ENCODE measurements at regions not wholly inside any gene's neighbourhood (a gene's known extent, or its start where the extent isn't known, plus 50 kb on each side); places are given as distances from the start of the nearest gene placed in this dataset.
"Not testable (repeated sequence)": the region's sequence is repeated elsewhere in the genome, so short reads cannot be mapped to it uniquely, and the experiment has no call there.

- POLR2A ChIA-PET: no interaction called here
- no peaks in the 10 kb centered on the region for H3K27me3 ChIP-seq (ENCODE audit: control insufficient read depth, insufficient read depth, low read length)
- no peak overlapping the region for H3K27ac ChIP-seq (ENCODE audit: low read depth, low read length)
- H3K9me3 ChIP-seq (ENCODE audit: control insufficient read depth, insufficient read depth, low read length): no peaks in the 10 kb centered on the region
- DNase-seq (ENCODE audit: low read depth, low spot score): no peak
- no peak for TF ChIP-seq CTCF (IDR thresholded peaks at IDR 0.05; ENCODE audit: low read depth, low read length)
- no peak overlapping the region for H3K4me3 ChIP-seq (ENCODE audit: low read depth, low read length)
- CTCF ChIA-PET: no interaction called here
Measured at GRCh38 chrX:46235778-46236177, 309.4 kb downstream of the ZNF674 start.

GRCh38 chrX:46234775-46235174 is 310.4 kb downstream of the ZNF674 start:
- Histone ChIP-seq H3K27ac (ENCODE audit: low read depth, low read length) (no peak overlapping the region), H3K27me3 (ENCODE audit: control insufficient read depth, insufficient read depth, low read length) (no peaks in the 10 kb centered on the region), H3K4me3 (ENCODE audit: low read depth, low read length) (no peak overlapping the region), H3K9me3 (ENCODE audit: control insufficient read depth, insufficient read depth, low read length) (no peaks in the 10 kb centered on the region)
- no peak for DNase-seq (ENCODE audit: low read depth, low spot score)
- no peak for TF ChIP-seq CTCF (IDR thresholded peaks at IDR 0.05; ENCODE audit: low read depth, low read length)
- CTCF ChIA-PET: interaction anchor here (0.6 kb wide), 1 partner anchor 21 kb away, joined by 4 read pairs; no protein-coding TSS in a partner anchor
- POLR2A ChIA-PET: no interaction called here

GRCh38 chrX:46228389-46228788 is 316.8 kb downstream of the ZNF674 start:
- TF ChIP-seq CTCF (IDR thresholded peaks at IDR 0.05; ENCODE audit: low read depth, low read length): no peak
- no peak for DNase-seq (ENCODE audit: low read depth, low spot score)
- H3K27ac ChIP-seq (ENCODE audit: low read depth, low read length): no peak overlapping the region
- no peak overlapping the region for H3K4me3 ChIP-seq (ENCODE audit: low read depth, low read length)
- CTCF ChIA-PET: no interaction called here
- H3K9me3 ChIP-seq (ENCODE audit: control insufficient read depth, insufficient read depth, low read length): no peaks in the 10 kb centered on the region
- H3K27me3 ChIP-seq (ENCODE audit: control insufficient read depth, insufficient read depth, low read length): no peaks in the 10 kb centered on the region
- POLR2A ChIA-PET: no interaction called here

GRCh38 chrX:46226422-46226821 is 318.8 kb downstream of the ZNF674 start:
- ChIA-PET CTCF (no interaction called here), POLR2A (no interaction called here)
- DNase-seq (ENCODE audit: low read depth, low spot score): no peak
- Histone ChIP-seq H3K9me3 (ENCODE audit: control insufficient read depth, insufficient read depth, low read length) (no peaks in the 10 kb centered on the region), H3K27me3 (ENCODE audit: control insufficient read depth, insufficient read depth, low read length) (no peaks in the 10 kb centered on the region), H3K4me3 (ENCODE audit: low read depth, low read length) (no peak overlapping the region), H3K27ac (ENCODE audit: low read depth, low read length) (no peak overlapping the region)
- TF ChIP-seq CTCF (IDR thresholded peaks at IDR 0.05; ENCODE audit: low read depth, low read length): no peak

GRCh38 chrX:46223499-46223898 is 321.7 kb downstream of the ZNF674 start:
- H3K27ac ChIP-seq (ENCODE audit: low read depth, low read length); H3K4me3 ChIP-seq (ENCODE audit: low read depth, low read length); POLR2A ChIA-PET; DNase-seq (ENCODE audit: low read depth, low spot score); CTCF ChIA-PET; H3K27me3 ChIP-seq (ENCODE audit: control insufficient read depth, insufficient read depth, low read length); H3K9me3 ChIP-seq (ENCODE audit: control insufficient read depth, insufficient read depth, low read length): not testable (repeated sequence)

GRCh38 chrX:46220822-46221221 is 324.4 kb downstream of the ZNF674 start:
- POLR2A ChIA-PET: no interaction called here
- Histone ChIP-seq H3K27me3 (ENCODE audit: control insufficient read depth, insufficient read depth, low read length) (no peaks in the 10 kb centered on the region), H3K27ac (ENCODE audit: low read depth, low read length) (no peak overlapping the region), H3K9me3 (ENCODE audit: control insufficient read depth, insufficient read depth, low read length) (no peaks in the 10 kb centered on the region), H3K4me3 (ENCODE audit: low read depth, low read length) (no peak overlapping the region)
- CTCF ChIA-PET: no interaction called here
- TF ChIP-seq CTCF (IDR thresholded peaks at IDR 0.05; ENCODE audit: low read depth, low read length): no peak
- DNase-seq (ENCODE audit: low read depth, low spot score): no peak

Measured in AG04450 (cell line).